ENCODE measurements at regions not wholly inside any gene's neighbourhood (a gene's known extent, or its start where the extent isn't known, plus 50 kb on each side); places are given as distances from the start of the nearest gene placed in this dataset.

GRCh38 chr13:39976481-39976880 lies 321.0 kb downstream of the COG6 start:
- POLR2A ChIA-PET (ENCODE audit: low non-redundant PET): no interaction called here
- no peak overlapping the region for H3K27ac ChIP-seq
- CTCF ChIA-PET: no interaction called here
- no peak for DNase-seq (ENCODE audit: low spot score)
- TF ChIP-seq CTCF (conservative IDR thresholded peaks at IDR 0.05; ENCODE audit: low read depth): no peak

- ChIA-PET CTCF (no interaction called here), POLR2A (ENCODE audit: low non-redundant PET) (no interaction called here)
- DNase-seq (ENCODE audit: low spot score): no peak
- no peak for TF ChIP-seq CTCF (conservative IDR thresholded peaks at IDR 0.05; ENCODE audit: low read depth)
- no peak overlapping the region for H3K27ac ChIP-seq
Observed at GRCh38 chr13:39981056-39981455, 325.6 kb downstream of the COG6 start.

- CTCF ChIA-PET: no interaction called here
- no peak for TF ChIP-seq CTCF (conservative IDR thresholded peaks at IDR 0.05; ENCODE audit: low read depth)
- H3K27ac ChIP-seq: no peak overlapping the region
- no peak for DNase-seq (ENCODE audit: low spot score)
- POLR2A ChIA-PET (ENCODE audit: low non-redundant PET): no interaction called here
Observed at GRCh38 chr13:39982745-39983144, 327.3 kb downstream of the COG6 start.

- POLR2A ChIA-PET (ENCODE audit: low non-redundant PET): no interaction called here
- H3K27ac ChIP-seq: no peak overlapping the region
- no peak for DNase-seq (ENCODE audit: low spot score)
- CTCF ChIA-PET: interaction anchor here (0.5 kb wide), 1 partner anchor 31 kb away, joined by 3 read pairs; no protein-coding TSS in a partner anchor
- no peak for TF ChIP-seq CTCF (conservative IDR thresholded peaks at IDR 0.05; ENCODE audit: low read depth)
Observed at GRCh38 chr13:39985071-39985470, 329.6 kb downstream of the COG6 start.

GRCh38 chr13:39988351-39988750 lies 332.9 kb downstream of the COG6 start:
- no peak overlapping the region for H3K27ac ChIP-seq
- CTCF ChIA-PET: no interaction called here
- POLR2A ChIA-PET (ENCODE audit: low non-redundant PET): no interaction called here
- DNase-seq (ENCODE audit: low spot score): no peak
- TF ChIP-seq CTCF (conservative IDR thresholded peaks at IDR 0.05; ENCODE audit: low read depth): no peak

GRCh38 chr13:39998166-39998565 lies 342.7 kb downstream of the COG6 start:
- ChIA-PET CTCF (interaction anchor here (1.0 kb wide), 1 partner anchor 55 kb away, joined by 3 read pairs; no protein-coding TSS in a partner anchor), POLR2A (ENCODE audit: low non-redundant PET) (no interaction called here)
- no peak for DNase-seq (ENCODE audit: low spot score)
- no peak overlapping the region for H3K27ac ChIP-seq
- no peak for TF ChIP-seq CTCF (conservative IDR thresholded peaks at IDR 0.05; ENCODE audit: low read depth)

GRCh38 chr13:40002016-40002415 lies 346.6 kb downstream of the COG6 start:
- CTCF ChIA-PET: no interaction called here
- H3K27ac ChIP-seq: no peak overlapping the region
- no peak for DNase-seq (ENCODE audit: low spot score)
- no peak for TF ChIP-seq CTCF (conservative IDR thresholded peaks at IDR 0.05; ENCODE audit: low read depth)
- POLR2A ChIA-PET (ENCODE audit: low non-redundant PET): no interaction called here

Data from RWPE1 (cell line).